HPDE6-E6E7 (cell line): ENCODE measurements at regions not wholly inside any gene's neighbourhood (a gene's known extent, or its start where the extent isn't known, plus 50 kb on each side); places are given as distances from the start of the nearest gene placed in this dataset.
"Not testable (repeated sequence)": the region's sequence is repeated elsewhere in the genome, so short reads cannot be mapped to it uniquely, and the experiment has no call there.

Experiments
- DNase-seq: peaks from one replicate; pipeline ENCODE4 v3.0.0; 2011; ENCODE audit warnings: missing footprints; ENCODE audit errors: extremely low spot score

GRCh38 chr1:187516874-187517273 is 688.1 kb downstream of the PLA2G4A start:
- peak; percentile 59 for DNase-seq

- no peak for DNase-seq
Measured at GRCh38 chr1:187517546-187517945, 688.8 kb downstream of the PLA2G4A start.

GRCh38 chr1:187527346-187527745 is 698.6 kb downstream of the PLA2G4A start:
- no peak for DNase-seq

GRCh38 chr1:187537936-187538335 is 709.2 kb downstream of the PLA2G4A start:
- DNase-seq = no peak

GRCh38 chr1:187549540-187549939 is 720.8 kb downstream of the PLA2G4A start:
- no peak for DNase-seq

- DNase-seq = no peak
Measured at GRCh38 chr1:187551061-187551460, 722.3 kb downstream of the PLA2G4A start.

- no peak for DNase-seq
Measured at GRCh38 chr1:187563191-187563590, 734.4 kb downstream of the PLA2G4A start.

GRCh38 chr1:187566354-187566753 is 737.6 kb downstream of the PLA2G4A start:
- DNase-seq = no peak

GRCh38 chr1:187568067-187568466 is 739.3 kb downstream of the PLA2G4A start:
- DNase-seq = no peak

GRCh38 chr1:187570166-187570565 is 741.4 kb downstream of the PLA2G4A start:
- DNase-seq = no peak

GRCh38 chr1:187577610-187578009 is 748.9 kb downstream of the PLA2G4A start:
- DNase-seq = no peak

GRCh38 chr1:187588917-187589316 is 760.2 kb downstream of the PLA2G4A start:
- no peak for DNase-seq

- no peak for DNase-seq
Measured at GRCh38 chr1:187605736-187606135, 777.0 kb downstream of the PLA2G4A start.

- not testable (repeated sequence) for DNase-seq
Measured at GRCh38 chr1:187615853-187616735, 787.3 kb downstream of the PLA2G4A start.

GRCh38 chr1:187616830-187617229 is 788.1 kb downstream of the PLA2G4A start:
- not testable (repeated sequence) for DNase-seq

- no peak for DNase-seq
Measured at GRCh38 chr1:187617776-187618175, 789.0 kb downstream of the PLA2G4A start.

- DNase-seq = no peak
Measured at GRCh38 chr1:187619175-187619574, 790.4 kb downstream of the PLA2G4A start.

GRCh38 chr1:187621951-187622350 is 793.2 kb downstream of the PLA2G4A start:
- DNase-seq = no peak

GRCh38 chr1:187622545-187622944 is 793.8 kb downstream of the PLA2G4A start:
- no peak for DNase-seq

- DNase-seq = no peak
Measured at GRCh38 chr1:187624812-187625545, 796.2 kb downstream of the PLA2G4A start.

- no peak for DNase-seq
Measured at GRCh38 chr1:187626056-187626455, 797.3 kb downstream of the PLA2G4A start.

- DNase-seq = no peak
Measured at GRCh38 chr1:187627516-187627915, 798.8 kb downstream of the PLA2G4A start.

- DNase-seq = no peak
Measured at GRCh38 chr1:187629075-187629474, 800.3 kb downstream of the PLA2G4A start.
